22Rv1 (cell line): ENCODE measurements at regions not wholly inside any gene's neighbourhood (a gene's known extent, or its start where the extent isn't known, plus 50 kb on each side); places are given as distances from the start of the nearest gene placed in this dataset.

Source experiments
- H3K27ac ChIP-seq: fragments of 450-650 bp; 2 replicates; pipeline ENCODE4 v1.5.1; 2017
- ZFX ChIP-seq: fragments of 450-650 bp; IDR thresholded peaks from 2 replicates; pipeline ENCODE4 v1.6.1; 2017; ENCODE audit warnings: antibody characterized with exemption, borderline replicate concordance
- TF ChIP-seq, protein P1 (sequence below): fragments of 450-650 bp; IDR thresholded peaks from 2 replicates; pipeline ENCODE4 v1.5.1; 2017; ENCODE audit warnings: mild to moderate bottlenecking

DNA sequence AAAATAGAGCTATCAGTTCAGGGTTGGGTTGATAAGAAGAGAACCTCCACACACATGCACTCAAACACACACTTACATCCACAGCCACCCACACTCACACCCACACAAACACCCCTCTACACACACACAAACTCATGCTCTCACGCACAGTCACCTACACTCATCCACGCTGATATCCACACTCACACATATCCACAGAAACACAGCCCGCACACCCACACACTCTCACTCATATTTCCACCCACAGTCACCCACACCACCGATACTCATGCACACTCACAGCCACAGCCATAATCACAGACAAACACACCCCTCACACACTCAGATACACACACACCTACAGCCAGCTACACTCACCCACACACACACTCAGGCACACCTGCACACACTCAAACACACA is 333.0 kb upstream of the TPK1 start:
- TF ChIP-seq, protein P1, sequence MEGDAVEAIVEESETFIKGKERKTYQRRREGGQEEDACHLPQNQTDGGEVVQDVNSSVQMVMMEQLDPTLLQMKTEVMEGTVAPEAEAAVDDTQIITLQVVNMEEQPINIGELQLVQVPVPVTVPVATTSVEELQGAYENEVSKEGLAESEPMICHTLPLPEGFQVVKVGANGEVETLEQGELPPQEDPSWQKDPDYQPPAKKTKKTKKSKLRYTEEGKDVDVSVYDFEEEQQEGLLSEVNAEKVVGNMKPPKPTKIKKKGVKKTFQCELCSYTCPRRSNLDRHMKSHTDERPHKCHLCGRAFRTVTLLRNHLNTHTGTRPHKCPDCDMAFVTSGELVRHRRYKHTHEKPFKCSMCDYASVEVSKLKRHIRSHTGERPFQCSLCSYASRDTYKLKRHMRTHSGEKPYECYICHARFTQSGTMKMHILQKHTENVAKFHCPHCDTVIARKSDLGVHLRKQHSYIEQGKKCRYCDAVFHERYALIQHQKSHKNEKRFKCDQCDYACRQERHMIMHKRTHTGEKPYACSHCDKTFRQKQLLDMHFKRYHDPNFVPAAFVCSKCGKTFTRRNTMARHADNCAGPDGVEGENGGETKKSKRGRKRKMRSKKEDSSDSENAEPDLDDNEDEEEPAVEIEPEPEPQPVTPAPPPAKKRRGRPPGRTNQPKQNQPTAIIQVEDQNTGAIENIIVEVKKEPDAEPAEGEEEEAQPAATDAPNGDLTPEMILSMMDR, result no peak
- TF ChIP-seq ZFX, result no peak
- H3K27ac ChIP-seq, result no peak overlapping the region

DNA sequence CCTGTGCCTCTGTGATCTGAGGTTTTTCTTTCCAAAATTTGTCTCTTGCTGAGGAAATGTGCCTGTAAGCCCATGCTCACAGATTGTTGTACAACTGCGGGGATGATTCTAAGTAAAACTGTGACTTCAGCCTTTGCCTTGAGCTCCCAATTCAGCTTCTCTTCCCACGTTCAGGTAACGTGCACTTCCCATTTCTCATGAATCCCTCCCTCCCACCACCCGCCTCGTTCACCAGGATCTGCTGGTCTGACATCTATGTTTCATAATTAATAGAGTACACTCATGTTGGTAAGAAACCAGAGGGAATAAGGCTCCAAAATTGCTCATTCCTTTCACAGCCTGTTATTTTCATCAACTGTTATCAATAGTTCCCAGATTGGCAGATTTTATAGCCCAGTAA is 332.6 kb upstream of the TPK1 start:
- H3K27ac ChIP-seq, result no peak overlapping the region
- TF ChIP-seq, protein P1, result no peak
- no peak for TF ChIP-seq ZFX

DNA sequence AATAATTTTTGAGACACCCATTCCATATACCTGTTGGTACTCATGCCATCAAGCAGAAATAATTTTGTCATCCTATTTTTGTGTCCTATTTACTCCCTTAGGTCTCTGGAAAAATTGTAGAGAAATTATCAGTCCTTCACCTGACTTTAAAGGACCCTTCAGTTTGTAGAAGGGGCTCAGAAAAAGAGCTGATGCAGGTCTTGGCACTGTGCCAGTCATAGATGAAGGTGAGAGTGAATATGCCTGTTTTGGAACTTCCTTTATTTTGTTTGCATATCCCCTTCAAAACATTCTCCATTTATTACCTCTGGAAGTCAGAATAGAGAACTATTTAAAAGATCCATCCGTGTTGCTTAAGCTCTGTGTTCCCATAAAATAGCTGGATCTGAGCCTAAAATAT is 321.0 kb upstream of the TPK1 start:
- no peak for TF ChIP-seq ZFX
- TF ChIP-seq, protein P1, result no peak
- H3K27ac ChIP-seq, result no peak overlapping the region

DNA sequence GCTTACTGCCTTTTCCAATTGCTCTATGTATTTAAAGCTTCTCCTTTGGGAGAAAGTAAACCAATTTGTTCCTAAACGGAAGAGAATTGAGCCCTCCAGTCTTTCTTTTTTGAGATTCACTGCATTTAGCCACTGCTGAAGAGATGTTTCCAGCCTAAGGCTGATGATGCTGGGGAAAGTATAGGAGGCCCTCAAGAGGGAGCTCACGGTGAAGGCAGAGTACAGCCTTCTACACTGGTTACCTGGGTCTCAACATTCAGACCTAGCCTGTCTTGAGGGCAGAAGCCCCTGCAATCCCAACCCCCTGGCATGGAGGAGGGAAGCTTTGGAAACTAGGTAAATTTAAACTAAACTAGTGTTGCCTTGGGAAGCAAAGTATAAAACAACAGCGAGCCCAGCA is 316.7 kb upstream of the TPK1 start:
- no peak overlapping the region for H3K27ac ChIP-seq
- no peak for TF ChIP-seq ZFX
- TF ChIP-seq, protein P1, result 0 out of 2 replicates have a peak, but pooled peaks have one; percentile 22

DNA sequence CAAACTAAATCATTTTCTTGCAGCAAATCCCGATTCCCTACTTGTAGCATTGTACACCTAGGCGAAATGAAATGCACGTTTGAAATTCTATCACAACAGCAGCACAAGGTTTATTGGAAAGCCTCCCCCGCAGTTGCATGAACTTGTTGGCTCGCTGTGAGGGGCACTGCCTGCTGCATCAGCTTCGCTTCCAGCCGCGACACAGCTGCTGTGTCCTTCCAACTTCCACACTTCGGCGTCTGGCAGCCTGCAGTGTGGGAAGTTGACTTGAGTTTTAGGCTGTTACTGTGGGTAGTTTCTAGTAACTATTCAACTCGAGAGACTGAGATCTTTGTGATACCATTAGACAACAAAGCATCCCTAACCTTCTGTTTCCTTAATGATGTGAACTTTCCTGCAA is 315.8 kb upstream of the TPK1 start:
- TF ChIP-seq, protein P1, result no peak
- no peak for TF ChIP-seq ZFX
- no peak overlapping the region for H3K27ac ChIP-seq

DNA sequence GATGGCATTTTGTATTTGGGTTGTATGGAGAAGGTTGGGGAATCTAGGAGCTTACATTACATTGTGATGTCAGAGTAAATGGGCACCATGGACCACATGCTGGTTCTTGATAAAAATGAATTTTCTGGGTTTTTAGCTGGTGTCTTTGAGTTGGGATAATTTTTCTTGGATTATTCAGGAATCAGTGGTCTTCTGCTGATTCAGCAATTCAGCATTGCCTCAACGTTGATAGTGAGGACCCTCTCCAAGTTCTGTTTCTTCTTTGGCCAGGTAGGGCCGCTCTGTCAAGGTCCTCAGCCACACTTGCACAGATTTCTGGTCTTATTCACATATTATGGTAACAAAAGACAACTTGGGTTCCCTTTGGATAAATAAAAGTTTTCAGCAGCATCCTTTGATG is 312.0 kb upstream of the TPK1 start:
- no peak overlapping the region for H3K27ac ChIP-seq
- TF ChIP-seq, protein P1, result no peak
- TF ChIP-seq ZFX, result no peak

- no peak for TF ChIP-seq ZFX
- TF ChIP-seq, protein P1, result no peak
- H3K27ac ChIP-seq, result no peak overlapping the region
Measured at GRCh38 chr7:145143685-145144084, 307.8 kb upstream of the TPK1 start.
